ENCODE measurements at regions not wholly inside any gene's neighbourhood (a gene's known extent, or its start where the extent isn't known, plus 50 kb on each side); places are given as distances from the start of the nearest gene placed in this dataset.

- no peak for TF ChIP-seq HES2 (IDR thresholded peaks at IDR 0.05)
These were observed 62.5 kb upstream of the MAX start (continued) for GRCh38 chr14:65164825-65165135.

GRCh38 chr14:65167072-65167645 lies 64.8 kb upstream of the MAX start:
- H3K27ac ChIP-seq, result peak overlapping the region in 1 of 2 experiments; percentile 34; a peak in 1 of 6 replicates
- CTCF ChIA-PET, result interaction anchor here (1.3 to 10.9 kb wide), 3 partner anchors 245 to 792 kb away, joined by 3 to 137 read pairs (median 16); partner anchors contain the start of gene FUT8
- DNase-seq (ENCODE audit: low read depth in 1 of 2, low spot score in 1 of 2) (peak in 1 of 2 experiments; percentile 44), ATAC-seq (no peak), FAIRE-seq (no peak)
- peaks cover 4% of the 10 kb centered on the region; the same call in 1 of the 3 replicates for H3K4me1 ChIP-seq
- H3K4me2 ChIP-seq, result no peak overlapping the region
- POLR2A ChIA-PET, result no interaction called here
- 80% methylated on average over 3 of the region's 3 CpGs for WGBS (ENCODE audit: missing lambda C conversion rate)
- no peaks in the 10 kb centered on the region for H3K9me3 ChIP-seq
- no peak overlapping the region for H3K4me3 ChIP-seq
- TF ChIP-seq ZNF302 (CRISPR knock-in tag; IDR thresholded peaks at IDR 0.05) (no peak), RAD21 (conservative IDR thresholded peaks at IDR 0.05 in 1 of 2, IDR thresholded peaks at IDR 0.05 in 1 of 2) (no peak), E2F6 (IDR thresholded peaks at IDR 0.05; ENCODE audit: borderline replicate concordance, low read depth) (no peak), FOXS1 (CRISPR knock-in tag; IDR thresholded peaks at IDR 0.05) (no peak), RCOR1 (IDR thresholded peaks at IDR 0.05; ENCODE audit: low read depth, low read length) (no peak), EP300 (IDR thresholded peaks at IDR 0.05) (no peak)

- FAIRE-seq (no peak), ATAC-seq (no peak), DNase-seq (ENCODE audit: low read depth in 1 of 2, low spot score in 1 of 2) (no peak)
- WGBS (ENCODE audit: missing lambda C conversion rate), result 52% methylated on average over 3 of the region's 3 CpGs
- H3K4me2 ChIP-seq, result no peak overlapping the region
- H3K4me3 ChIP-seq, result no peak overlapping the region
- peak overlapping the region in 1 of 2 experiments; percentile 13; a peak in 2 of 6 replicates for H3K27ac ChIP-seq
- peaks cover 4% of the 10 kb centered on the region; the same call in 1 of the 3 replicates for H3K4me1 ChIP-seq
- TF ChIP-seq CHD4 (IDR thresholded peaks at IDR 0.05; ENCODE audit: borderline replicate concordance) (no peak), USF2 (IDR thresholded peaks at IDR 0.05) (0 out of 2 replicates have a peak, but pooled peaks have one; percentile 14)
- CTCF ChIA-PET, result interaction anchor here (0.7 to 10.9 kb wide), 8 partner anchors 10 to 791 kb away, joined by 3 to 137 read pairs (median 5); partner anchors contain the start of gene FUT8
- POLR2A ChIA-PET, result interaction anchor here (1.6 kb wide), 1 partner anchor 243 kb away, joined by 9 read pairs; the partner anchor contains the start of gene FUT8
- H3K9me3 ChIP-seq, result no peaks in the 10 kb centered on the region
These were observed 66.5 kb upstream of the MAX start for GRCh38 chr14:65168840-65169239.

- FAIRE-seq, result no peak
- Histone ChIP-seq H3K4me2 (no peak overlapping the region), H3K4me1 (peaks cover 4% of the 10 kb centered on the region; the same call in 1 of the 3 replicates), H3K27ac (peak overlapping the region in 1 of 2 experiments; percentile 13; a peak in 2 of 6 replicates), H3K9me3 (no peaks in the 10 kb centered on the region), H3K4me3 (no peak overlapping the region)
- ChIA-PET POLR2A (interaction anchor here (1.6 kb wide), 1 partner anchor 243 kb away, joined by 9 read pairs; the partner anchor contains the start of gene FUT8), CTCF (interaction anchor here (0.7 to 10.9 kb wide), 10 partner anchors 10 to 790 kb away, joined by 3 to 137 read pairs (median 5); partner anchors contain the start of gene FUT8)
- 89% methylated on average over 1 of the region's 1 CpG for WGBS (ENCODE audit: missing lambda C conversion rate)
- no peak for ATAC-seq
- no peak for TF ChIP-seq RFX5 (IDR thresholded peaks at IDR 0.05)
- no peak for TF ChIP-seq GATA3 (IDR thresholded peaks at IDR 0.05; ENCODE audit: borderline replicate concordance)
- no peak for TF ChIP-seq RCOR1 (IDR thresholded peaks at IDR 0.05; ENCODE audit: low read depth, low read length)
- no peak for TF ChIP-seq CBX8 (IDR thresholded peaks at IDR 0.05)
- TF ChIP-seq CTCF (IDR thresholded peaks at IDR 0.05), result no peak
- TF ChIP-seq MAX (IDR thresholded peaks at IDR 0.05), result no peak
- TF ChIP-seq MYC (IDR thresholded peaks at IDR 0.05; ENCODE audit: borderline replicate concordance, low read length), result no peak
- no peak for TF ChIP-seq EHMT2 (IDR thresholded peaks at IDR 0.05; ENCODE audit: low read depth)
- no peak for TF ChIP-seq POLR2A (IDR thresholded peaks at IDR 0.05; ENCODE audit: low read length)
- TF ChIP-seq HOXA7 (CRISPR knock-in tag; IDR thresholded peaks at IDR 0.05), result no peak
- TF ChIP-seq HOXB13 (CRISPR knock-in tag; IDR thresholded peaks at IDR 0.05; ENCODE audit: low read depth), result no peak
- TF ChIP-seq ATOH8 (CRISPR knock-in tag; IDR thresholded peaks at IDR 0.05; ENCODE audit: low read depth), result no peak
- TF ChIP-seq FOSL2 (IDR thresholded peaks at IDR 0.05), result no peak
- TF ChIP-seq FOSL2 (CRISPR knock-in tag; IDR thresholded peaks at IDR 0.05), result no peak
- TF ChIP-seq RNF2 (IDR thresholded peaks at IDR 0.05; ENCODE audit: borderline replicate concordance, low read depth), result no peak
- no peak for TF ChIP-seq HEYL (CRISPR knock-in tag; IDR thresholded peaks at IDR 0.05)
- no peak for TF ChIP-seq CHD2 (IDR thresholded peaks at IDR 0.05; ENCODE audit: low read length, partially characterized antibody)
- TF ChIP-seq EP300 (IDR thresholded peaks at IDR 0.05), result no peak
- TF ChIP-seq RARB (CRISPR knock-in tag; IDR thresholded peaks at IDR 0.05), result no peak
- no peak for DNase-seq (ENCODE audit: low read depth in 1 of 2, low spot score in 1 of 2)
These were observed 67.0 kb upstream of the MAX start for GRCh38 chr14:65169351-65169750.

Measured in A549 (cell line).